HG03354 (cell line): ENCODE measurements at regions not wholly inside any gene's neighbourhood (a gene's known extent, or its start where the extent isn't known, plus 50 kb on each side); places are given as distances from the start of the nearest gene placed in this dataset.
"Not testable (repeated sequence)": the region's sequence is repeated elsewhere in the genome, so short reads cannot be mapped to it uniquely, and the experiment has no call there.

Experiments used
- ATAC-seq: cut with Tn5 transposase; IDR thresholded peaks from one replicate; pipeline ENCODE4 v1.9.1; 2021; ENCODE audit warnings: mild to moderate bottlenecking; ENCODE audit not compliant: unreplicated experiment, poor library complexity, severe bottlenecking

GRCh38 chr2:54040685-54041084 is 69.9 kb upstream of the PSME4 start:
- ATAC-seq, result no peak

- ATAC-seq, result no peak
Measured at GRCh38 chr2:54040250-54040649, 69.5 kb upstream of the PSME4 start.

- no peak for ATAC-seq
Measured at GRCh38 chr2:54038835-54039234, 68.0 kb upstream of the PSME4 start.

- ATAC-seq, result not testable (repeated sequence)
Measured at GRCh38 chr2:54031288-54031687, 60.5 kb upstream of the PSME4 start.

GRCh38 chr2:54030806-54031205 is 60.0 kb upstream of the PSME4 start:
- no peak for ATAC-seq

- no peak for ATAC-seq
Measured at GRCh38 chr2:54030396-54030741, 59.6 kb upstream of the PSME4 start.

GRCh38 chr2:54029721-54030395 is 59.1 kb upstream of the PSME4 start:
- no peak for ATAC-seq

- ATAC-seq, result not testable (repeated sequence)
Measured at GRCh38 chr2:54025463-54026075, 54.8 kb upstream of the PSME4 start.

GRCh38 chr2:54024576-54024975 is 53.8 kb upstream of the PSME4 start:
- ATAC-seq, result no peak

- ATAC-seq, result no peak
Measured at GRCh38 chr2:54021702-54022101, 50.9 kb upstream of the PSME4 start.

- no peak for ATAC-seq
Measured at GRCh38 chr2:54020793-54021414, 50.1 kb upstream of the PSME4 start.
